GM18868 (cell line): ENCODE measurements at regions not wholly inside any gene's neighbourhood (a gene's known extent, or its start where the extent isn't known, plus 50 kb on each side); places are given as distances from the start of the nearest gene placed in this dataset.
"Not testable (repeated sequence)": the region's sequence is repeated elsewhere in the genome, so short reads cannot be mapped to it uniquely, and the experiment has no call there.

Source experiments
- ATAC-seq: cut with Tn5 transposase; IDR thresholded peaks from one replicate; pipeline ENCODE4 v1.9.1; 2021; ENCODE audit warnings: mild to moderate bottlenecking, moderate library complexity; ENCODE audit not compliant: unreplicated experiment

DNA sequence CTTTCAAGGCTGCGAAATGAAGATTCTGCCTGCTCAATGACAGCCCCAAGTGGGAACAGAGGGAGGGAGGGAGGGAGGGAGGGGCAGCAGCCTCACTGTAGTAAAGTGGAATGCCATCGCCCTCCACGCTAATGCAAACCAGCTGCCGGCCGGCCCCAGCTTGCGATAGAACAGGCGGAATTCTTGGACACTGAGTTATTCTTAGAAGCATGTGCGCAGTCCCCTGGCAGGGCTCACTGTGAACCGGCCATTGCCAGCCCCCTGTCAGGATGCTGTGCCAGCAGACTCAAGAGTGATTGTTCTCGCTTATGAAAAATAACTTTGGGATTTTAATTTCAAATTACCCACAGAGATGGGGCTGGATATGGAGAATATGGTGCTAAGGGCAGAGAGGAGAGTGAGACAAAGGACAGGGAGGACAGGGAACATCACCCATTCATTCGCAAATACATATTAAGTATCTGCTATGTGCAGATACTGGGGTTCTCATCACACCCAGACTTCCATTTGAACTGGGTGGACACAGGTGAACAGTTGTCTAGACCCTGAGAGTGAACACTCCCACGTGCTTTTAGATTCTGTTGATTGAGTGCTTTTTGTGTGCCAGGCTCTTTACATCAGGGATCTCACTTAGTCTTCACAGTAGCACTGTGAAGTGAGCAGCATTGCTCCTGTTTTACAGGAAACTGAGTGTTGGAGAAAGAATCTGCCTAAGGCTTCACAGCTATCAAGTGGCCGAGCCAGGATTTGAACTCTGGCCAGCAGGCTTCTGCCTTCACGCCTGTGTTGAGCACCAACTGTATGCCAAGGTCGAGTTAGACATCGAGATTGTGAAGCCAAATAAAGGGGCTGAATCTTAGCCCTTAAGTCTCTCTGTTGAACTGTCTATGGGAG is 192.9 kb downstream of the C12orf75 start:
- no peak for ATAC-seq

- no peak for ATAC-seq
Measured at GRCh38 chr12:105524961-105525360, 194.5 kb downstream of the C12orf75 start.

DNA sequence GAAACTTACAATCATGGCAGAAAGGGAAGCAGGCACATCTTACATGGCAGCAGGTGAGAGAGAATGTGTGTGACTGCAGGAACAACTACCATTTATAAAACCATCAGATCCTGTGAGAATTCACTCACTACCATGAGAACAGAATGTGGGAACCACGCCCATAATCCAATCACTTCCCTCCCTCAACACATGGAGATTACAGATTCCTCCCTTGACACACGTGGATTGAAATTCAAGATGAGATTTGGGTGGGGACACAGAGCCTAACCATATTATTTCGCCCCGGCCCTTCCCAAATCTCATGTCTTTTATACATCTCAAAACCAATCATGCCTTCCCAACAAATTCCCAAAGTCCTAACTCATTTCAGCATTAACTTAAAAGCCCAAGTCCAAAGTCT is 203.6 kb downstream of the C12orf75 start:
- no peak for ATAC-seq

- not testable (repeated sequence) for ATAC-seq
Measured at GRCh38 chr12:105535033-105535432, 204.5 kb downstream of the C12orf75 start.

GRCh38 chr12:105538880-105539279 is 208.4 kb downstream of the C12orf75 start:
- no peak for ATAC-seq

DNA sequence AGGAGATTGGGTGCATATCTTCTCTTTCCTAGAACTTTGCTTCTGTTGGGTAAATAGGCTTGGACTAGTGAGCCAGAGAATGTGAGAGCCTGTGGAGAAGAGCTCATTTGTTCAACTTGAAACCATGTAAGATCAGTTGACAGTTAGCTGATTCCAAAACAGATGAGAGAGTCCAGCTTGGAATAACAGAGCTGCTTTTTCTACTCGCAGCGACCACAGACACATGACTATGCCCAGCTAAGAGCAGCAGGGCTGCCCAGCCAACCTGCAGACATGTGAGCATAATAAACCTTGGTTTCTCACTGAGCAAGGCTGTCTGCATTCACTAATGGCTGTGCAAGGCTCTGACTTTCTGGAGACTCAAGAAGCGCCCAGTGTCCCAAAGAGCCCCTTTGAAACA is 209.2 kb downstream of the C12orf75 start:
- no peak for ATAC-seq

DNA sequence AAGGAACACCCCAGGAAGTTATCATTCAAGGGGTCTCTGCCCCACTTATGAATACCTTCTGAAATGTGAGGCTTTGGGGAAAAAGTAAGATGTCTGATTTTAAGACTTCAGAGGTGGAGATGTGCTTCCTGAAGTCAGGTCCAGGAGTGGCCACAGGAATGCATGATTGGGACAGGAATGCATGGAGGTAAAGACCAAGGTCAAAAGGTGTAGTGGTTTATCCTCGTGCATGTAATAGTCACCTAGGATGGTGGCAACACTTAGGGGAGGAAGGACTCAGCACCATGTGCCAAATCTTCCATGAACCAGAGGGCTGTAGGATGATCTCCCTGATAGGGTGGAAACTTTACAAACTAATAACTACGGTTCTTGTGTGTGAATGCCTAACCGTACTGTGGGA is 217.3 kb downstream of the C12orf75 start:
- no peak for ATAC-seq

DNA sequence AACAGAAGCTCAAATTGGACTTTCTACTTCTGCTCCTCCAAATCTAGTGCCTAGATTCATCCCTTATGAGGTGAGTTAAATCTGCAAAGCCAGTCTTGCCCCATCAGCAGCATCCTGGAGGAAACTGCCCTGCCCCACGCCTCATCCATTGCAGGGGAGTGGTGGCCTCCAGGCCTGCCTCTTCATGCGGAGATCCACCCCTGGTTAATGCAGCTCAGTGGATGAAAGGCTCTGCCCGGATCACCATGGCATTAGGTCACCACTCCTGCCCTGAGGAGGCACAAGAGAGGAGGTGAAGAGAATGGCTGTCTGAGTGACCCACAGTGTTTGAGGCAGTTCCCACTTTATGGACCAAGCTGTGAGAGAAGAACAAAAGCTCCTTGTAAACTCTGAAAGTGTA is 218.1 kb downstream of the C12orf75 start:
- ATAC-seq = no peak

DNA sequence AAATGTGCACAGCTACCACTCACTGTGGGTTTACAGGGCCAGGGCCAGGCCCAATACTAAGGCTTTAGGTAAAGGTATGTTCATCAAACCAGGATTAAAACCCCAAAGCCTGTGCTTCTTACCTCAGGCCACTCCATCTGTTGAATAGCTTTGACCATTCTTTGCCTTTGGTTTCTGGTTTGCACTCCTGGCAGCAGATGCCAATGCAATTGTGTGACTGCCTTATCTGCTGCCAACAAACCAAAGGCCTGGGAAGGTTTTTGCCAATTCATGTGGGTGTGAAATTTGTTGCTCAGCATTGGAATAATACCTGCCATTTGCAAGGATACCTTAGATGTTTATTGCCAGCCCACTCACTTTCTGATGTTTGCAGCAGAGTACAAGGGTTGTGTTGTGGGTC is 221.6 kb downstream of the C12orf75 start:
- ATAC-seq = no peak

- no peak for ATAC-seq
Measured at GRCh38 chr12:105554223-105554678, 223.8 kb downstream of the C12orf75 start.

- ATAC-seq = no peak
Measured at GRCh38 chr12:105554856-105555255, 224.4 kb downstream of the C12orf75 start.

GRCh38 chr12:105555556-105556295 is 225.2 kb downstream of the C12orf75 start:
- ATAC-seq = no peak

DNA sequence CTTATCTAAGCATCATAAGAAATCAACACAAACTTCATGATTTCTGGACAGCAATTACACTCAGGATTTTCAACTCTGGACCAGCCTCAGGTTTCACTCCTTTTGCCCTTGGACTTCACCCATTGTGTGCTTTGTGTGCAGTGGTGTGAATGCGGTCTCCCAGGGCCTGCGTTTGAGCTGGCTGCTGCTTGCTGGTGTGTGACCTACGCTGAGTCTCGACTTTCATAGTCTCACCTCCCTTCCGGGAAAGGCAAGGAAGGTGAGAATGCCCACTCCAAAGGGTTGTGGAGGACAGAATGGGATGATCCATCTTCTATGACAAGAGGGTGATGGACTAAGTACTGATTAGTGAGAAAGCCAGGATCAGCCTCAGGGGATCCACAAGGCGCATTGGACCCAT is 228.8 kb downstream of the C12orf75 start:
- no peak for ATAC-seq

DNA sequence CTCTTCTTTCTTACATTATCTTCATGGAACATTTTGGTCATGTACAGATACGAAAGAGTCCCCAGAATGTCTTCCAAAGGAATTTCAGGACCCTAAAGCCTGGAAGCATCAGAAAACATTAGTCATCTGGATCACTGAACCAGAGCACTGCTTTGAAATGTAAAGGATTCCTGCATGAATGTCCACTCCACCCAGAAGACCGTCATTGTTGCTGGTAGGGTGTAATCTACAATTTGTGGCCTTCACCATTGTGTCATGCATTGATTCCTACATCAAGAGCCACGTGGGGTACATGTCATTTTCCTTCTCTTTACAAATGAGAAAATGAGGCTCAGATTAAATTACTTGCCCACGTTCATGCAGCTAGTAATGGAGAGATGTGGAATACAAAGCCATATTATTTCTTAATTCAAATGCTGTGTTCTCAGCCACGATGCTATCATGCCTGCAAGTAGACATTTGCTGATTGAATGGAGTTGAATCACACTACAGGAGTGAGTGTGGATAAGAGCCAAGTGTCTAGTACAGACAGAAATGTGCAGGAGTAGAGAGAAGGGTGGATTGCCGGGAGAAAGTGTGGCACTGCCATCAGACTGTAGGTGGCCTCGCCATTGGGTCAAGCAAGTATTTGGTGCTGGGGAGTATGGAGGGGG is 231.2 kb downstream of the C12orf75 start:
- ATAC-seq = no peak

DNA sequence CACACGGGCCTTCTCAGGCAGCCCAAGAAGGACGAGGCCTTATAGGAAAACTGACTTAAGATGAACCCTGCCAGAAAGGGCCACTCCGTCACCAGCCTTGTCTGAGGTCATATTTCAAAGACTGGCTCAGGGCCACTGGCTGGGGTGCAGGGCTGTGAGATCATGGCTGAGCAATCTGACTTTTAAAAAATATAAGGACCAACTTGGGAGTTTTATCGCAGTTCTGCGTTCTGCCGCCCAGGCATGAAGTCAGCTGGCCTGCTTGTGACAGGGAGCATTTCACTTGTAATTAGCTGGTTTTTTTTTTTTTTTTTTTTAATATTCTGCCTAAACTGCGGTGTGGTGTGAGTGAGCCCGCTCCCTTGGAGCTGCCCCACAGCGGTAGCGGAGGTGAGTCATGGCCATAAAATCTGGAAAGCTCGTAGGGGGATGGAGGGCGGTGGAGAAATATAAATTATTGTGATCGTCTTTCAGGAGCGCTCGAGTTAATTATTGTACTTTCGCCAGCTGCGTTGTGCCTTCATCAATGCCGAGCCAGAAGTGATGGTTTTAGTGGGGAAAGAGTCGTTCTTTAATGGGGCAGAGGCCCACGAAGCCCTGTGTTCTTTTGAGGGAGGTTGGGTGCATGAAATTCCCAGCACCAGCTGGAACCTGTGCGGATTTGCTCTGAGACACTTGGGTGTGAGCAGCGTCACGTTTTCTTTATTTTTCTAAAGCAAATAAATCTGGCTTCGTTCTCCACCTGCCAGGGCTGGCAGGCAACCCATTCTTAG is 231.9 kb downstream of the C12orf75 start:
- ATAC-seq = no peak

DNA sequence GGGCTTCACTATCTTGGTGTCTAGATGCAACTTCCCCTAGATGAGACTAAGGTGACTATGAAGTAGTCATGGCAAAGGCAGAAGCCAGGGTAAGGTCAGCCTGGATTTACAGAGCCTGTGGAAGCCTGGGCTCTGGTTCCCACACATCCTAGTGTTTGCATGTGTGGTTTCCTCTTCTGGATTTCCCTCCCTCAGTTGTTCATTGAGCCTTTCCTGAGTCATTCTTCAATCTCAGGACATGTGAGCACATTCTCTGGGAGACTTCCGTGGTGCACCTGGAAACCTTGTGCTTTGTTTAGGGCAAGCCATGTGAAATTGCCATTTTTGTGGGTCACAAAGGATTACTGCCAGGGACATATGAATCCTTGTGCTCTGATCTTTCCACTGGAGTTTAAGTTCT is 236.6 kb downstream of the C12orf75 start:
- ATAC-seq = no peak

DNA sequence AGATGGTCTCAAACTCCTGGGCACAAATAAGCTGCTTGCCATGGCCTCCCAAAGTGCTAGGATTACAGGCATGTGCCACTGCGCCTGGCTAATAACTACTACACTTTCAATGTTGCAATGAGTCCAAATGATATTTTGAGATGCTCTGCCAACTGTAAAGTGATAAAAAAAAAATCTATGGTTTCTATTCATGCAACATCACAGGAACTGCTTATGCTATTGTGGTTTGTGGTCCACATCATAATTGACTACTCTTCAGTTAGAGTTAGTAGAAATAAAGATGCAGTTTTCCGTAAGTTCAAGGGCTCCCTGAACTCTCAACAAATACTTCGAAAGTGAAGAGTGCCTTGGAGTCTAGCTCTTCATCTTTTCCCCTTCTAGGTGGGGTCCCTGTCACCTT is 239.4 kb downstream of the C12orf75 start:
- no peak for ATAC-seq

GRCh38 chr12:105570944-105571343 is 240.5 kb downstream of the C12orf75 start:
- no peak for ATAC-seq

GRCh38 chr12:105573574-105573973 is 243.1 kb downstream of the C12orf75 start:
- ATAC-seq = no peak

- no peak for ATAC-seq
Measured at GRCh38 chr12:105574056-105574715, 243.7 kb downstream of the C12orf75 start.
